ENCODE measurements at regions not wholly inside any gene's neighbourhood (a gene's known extent, or its start where the extent isn't known, plus 50 kb on each side); places are given as distances from the start of the nearest gene placed in this dataset.
"Not testable (repeated sequence)": the region's sequence is repeated elsewhere in the genome, so short reads cannot be mapped to it uniquely, and the experiment has no call there.

- not testable (repeated sequence) for H3K27ac ChIP-seq (ENCODE audit: low read length); H3K36me3 ChIP-seq (ENCODE audit: control insufficient read depth in 2 of 2, insufficient read depth in 2 of 2, low read length in 2 of 2); H3K9ac ChIP-seq (ENCODE audit: low read length in 2 of 2); H3K4me3 ChIP-seq (ENCODE audit: low read length in 2 of 2); H3K9me3 ChIP-seq (ENCODE audit: control insufficient read depth in 2 of 2, low read length in 2 of 2); H3K4me1 ChIP-seq (ENCODE audit: control insufficient read depth, insufficient read depth, low read length); H3K27me3 ChIP-seq (ENCODE audit: control insufficient read depth in 1 of 2, insufficient read depth in 2 of 2, low read length in 2 of 2)
These were observed 104.4 kb downstream of the NBPF8 start for GRCh38 chr1:120519196-120519595.

- not testable (repeated sequence) for H3K9me3 ChIP-seq (ENCODE audit: control insufficient read depth in 2 of 2, low read length in 2 of 2); H3K4me3 ChIP-seq (ENCODE audit: low read length in 2 of 2); H3K27me3 ChIP-seq (ENCODE audit: control insufficient read depth in 1 of 2, insufficient read depth in 2 of 2, low read length in 2 of 2); H3K4me1 ChIP-seq (ENCODE audit: control insufficient read depth, insufficient read depth, low read length); H3K9ac ChIP-seq (ENCODE audit: low read length in 2 of 2); H3K27ac ChIP-seq (ENCODE audit: low read length); H3K36me3 ChIP-seq (ENCODE audit: control insufficient read depth in 2 of 2, insufficient read depth in 2 of 2, low read length in 2 of 2)
These were observed 109.6 kb downstream of the NBPF8 start for GRCh38 chr1:120524416-120524815.

GRCh38 chr1:120525386-120525785 lies 110.6 kb downstream of the NBPF8 start:
- H3K27me3 ChIP-seq (ENCODE audit: control insufficient read depth in 1 of 2, insufficient read depth in 2 of 2, low read length in 2 of 2); H3K4me3 ChIP-seq (ENCODE audit: low read length in 2 of 2); H3K36me3 ChIP-seq (ENCODE audit: control insufficient read depth in 2 of 2, insufficient read depth in 2 of 2, low read length in 2 of 2); H3K9me3 ChIP-seq (ENCODE audit: control insufficient read depth in 2 of 2, low read length in 2 of 2); H3K27ac ChIP-seq (ENCODE audit: low read length); H3K9ac ChIP-seq (ENCODE audit: low read length in 2 of 2); H3K4me1 ChIP-seq (ENCODE audit: control insufficient read depth, insufficient read depth, low read length): not testable (repeated sequence)

GRCh38 chr1:120529475-120530089 lies 114.7 kb downstream of the NBPF8 start:
- not testable (repeated sequence) for H3K9me3 ChIP-seq (ENCODE audit: control insufficient read depth in 2 of 2, low read length in 2 of 2); H3K9ac ChIP-seq (ENCODE audit: low read length in 2 of 2); H3K36me3 ChIP-seq (ENCODE audit: control insufficient read depth in 2 of 2, insufficient read depth in 2 of 2, low read length in 2 of 2); H3K4me1 ChIP-seq (ENCODE audit: control insufficient read depth, insufficient read depth, low read length); H3K4me3 ChIP-seq (ENCODE audit: low read length in 2 of 2); H3K27ac ChIP-seq (ENCODE audit: low read length); H3K27me3 ChIP-seq (ENCODE audit: control insufficient read depth in 1 of 2, insufficient read depth in 2 of 2, low read length in 2 of 2)

GRCh38 chr1:120531455-120531854 lies 116.6 kb downstream of the NBPF8 start:
- not testable (repeated sequence) for H3K36me3 ChIP-seq (ENCODE audit: control insufficient read depth in 2 of 2, insufficient read depth in 2 of 2, low read length in 2 of 2); H3K27ac ChIP-seq (ENCODE audit: low read length); H3K9ac ChIP-seq (ENCODE audit: low read length in 2 of 2); H3K4me1 ChIP-seq (ENCODE audit: control insufficient read depth, insufficient read depth, low read length); H3K9me3 ChIP-seq (ENCODE audit: control insufficient read depth in 2 of 2, low read length in 2 of 2); H3K27me3 ChIP-seq (ENCODE audit: control insufficient read depth in 1 of 2, insufficient read depth in 2 of 2, low read length in 2 of 2); H3K4me3 ChIP-seq (ENCODE audit: low read length in 2 of 2)

GRCh38 chr1:120534361-120535047 lies 119.7 kb downstream of the NBPF8 start:
- not testable (repeated sequence) for H3K36me3 ChIP-seq (ENCODE audit: control insufficient read depth in 2 of 2, insufficient read depth in 2 of 2, low read length in 2 of 2); H3K4me1 ChIP-seq (ENCODE audit: control insufficient read depth, insufficient read depth, low read length); H3K4me3 ChIP-seq (ENCODE audit: low read length in 2 of 2); H3K9me3 ChIP-seq (ENCODE audit: control insufficient read depth in 2 of 2, low read length in 2 of 2); H3K27me3 ChIP-seq (ENCODE audit: control insufficient read depth in 1 of 2, insufficient read depth in 2 of 2, low read length in 2 of 2); H3K9ac ChIP-seq (ENCODE audit: low read length in 2 of 2); H3K27ac ChIP-seq (ENCODE audit: low read length)

GRCh38 chr1:120535052-120535451 lies 120.2 kb downstream of the NBPF8 start:
- H3K4me3 ChIP-seq (ENCODE audit: low read length in 2 of 2); H3K27me3 ChIP-seq (ENCODE audit: control insufficient read depth in 1 of 2, insufficient read depth in 2 of 2, low read length in 2 of 2); H3K9ac ChIP-seq (ENCODE audit: low read length in 2 of 2); H3K27ac ChIP-seq (ENCODE audit: low read length); H3K4me1 ChIP-seq (ENCODE audit: control insufficient read depth, insufficient read depth, low read length); H3K9me3 ChIP-seq (ENCODE audit: control insufficient read depth in 2 of 2, low read length in 2 of 2); H3K36me3 ChIP-seq (ENCODE audit: control insufficient read depth in 2 of 2, insufficient read depth in 2 of 2, low read length in 2 of 2): not testable (repeated sequence)

GRCh38 chr1:120541394-120541793 lies 126.6 kb downstream of the NBPF8 start:
- H3K4me1 ChIP-seq (ENCODE audit: control insufficient read depth, insufficient read depth, low read length); H3K36me3 ChIP-seq (ENCODE audit: control insufficient read depth in 2 of 2, insufficient read depth in 2 of 2, low read length in 2 of 2); H3K27ac ChIP-seq (ENCODE audit: low read length); H3K27me3 ChIP-seq (ENCODE audit: control insufficient read depth in 1 of 2, insufficient read depth in 2 of 2, low read length in 2 of 2); H3K4me3 ChIP-seq (ENCODE audit: low read length in 2 of 2); H3K9me3 ChIP-seq (ENCODE audit: control insufficient read depth in 2 of 2, low read length in 2 of 2); H3K9ac ChIP-seq (ENCODE audit: low read length in 2 of 2): not testable (repeated sequence)

- H3K4me3 ChIP-seq (ENCODE audit: low read length in 2 of 2); H3K27me3 ChIP-seq (ENCODE audit: control insufficient read depth in 1 of 2, insufficient read depth in 2 of 2, low read length in 2 of 2); H3K27ac ChIP-seq (ENCODE audit: low read length); H3K9ac ChIP-seq (ENCODE audit: low read length in 2 of 2); H3K4me1 ChIP-seq (ENCODE audit: control insufficient read depth, insufficient read depth, low read length); H3K9me3 ChIP-seq (ENCODE audit: control insufficient read depth in 2 of 2, low read length in 2 of 2); H3K36me3 ChIP-seq (ENCODE audit: control insufficient read depth in 2 of 2, insufficient read depth in 2 of 2, low read length in 2 of 2): not testable (repeated sequence)
These were observed 127.5 kb downstream of the NBPF8 start for GRCh38 chr1:120542365-120542764.

GRCh38 chr1:120542940-120543339 lies 128.1 kb downstream of the NBPF8 start:
- not testable (repeated sequence) for H3K27me3 ChIP-seq (ENCODE audit: control insufficient read depth in 1 of 2, insufficient read depth in 2 of 2, low read length in 2 of 2); H3K4me3 ChIP-seq (ENCODE audit: low read length in 2 of 2); H3K9ac ChIP-seq (ENCODE audit: low read length in 2 of 2); H3K9me3 ChIP-seq (ENCODE audit: control insufficient read depth in 2 of 2, low read length in 2 of 2); H3K36me3 ChIP-seq (ENCODE audit: control insufficient read depth in 2 of 2, insufficient read depth in 2 of 2, low read length in 2 of 2); H3K4me1 ChIP-seq (ENCODE audit: control insufficient read depth, insufficient read depth, low read length); H3K27ac ChIP-seq (ENCODE audit: low read length)

- not testable (repeated sequence) for H3K36me3 ChIP-seq (ENCODE audit: control insufficient read depth in 2 of 2, insufficient read depth in 2 of 2, low read length in 2 of 2); H3K4me1 ChIP-seq (ENCODE audit: control insufficient read depth, insufficient read depth, low read length); H3K4me3 ChIP-seq (ENCODE audit: low read length in 2 of 2); H3K9ac ChIP-seq (ENCODE audit: low read length in 2 of 2); H3K27me3 ChIP-seq (ENCODE audit: control insufficient read depth in 1 of 2, insufficient read depth in 2 of 2, low read length in 2 of 2); H3K27ac ChIP-seq (ENCODE audit: low read length); H3K9me3 ChIP-seq (ENCODE audit: control insufficient read depth in 2 of 2, low read length in 2 of 2)
These were observed 129.6 kb downstream of the NBPF8 start for GRCh38 chr1:120544434-120544833.

All from stomach smooth muscle (tissue), 2 donors.